ENCODE measurements at regions not wholly inside any gene's neighbourhood (a gene's known extent, or its start where the extent isn't known, plus 50 kb on each side); places are given as distances from the start of the nearest gene placed in this dataset.

DNA sequence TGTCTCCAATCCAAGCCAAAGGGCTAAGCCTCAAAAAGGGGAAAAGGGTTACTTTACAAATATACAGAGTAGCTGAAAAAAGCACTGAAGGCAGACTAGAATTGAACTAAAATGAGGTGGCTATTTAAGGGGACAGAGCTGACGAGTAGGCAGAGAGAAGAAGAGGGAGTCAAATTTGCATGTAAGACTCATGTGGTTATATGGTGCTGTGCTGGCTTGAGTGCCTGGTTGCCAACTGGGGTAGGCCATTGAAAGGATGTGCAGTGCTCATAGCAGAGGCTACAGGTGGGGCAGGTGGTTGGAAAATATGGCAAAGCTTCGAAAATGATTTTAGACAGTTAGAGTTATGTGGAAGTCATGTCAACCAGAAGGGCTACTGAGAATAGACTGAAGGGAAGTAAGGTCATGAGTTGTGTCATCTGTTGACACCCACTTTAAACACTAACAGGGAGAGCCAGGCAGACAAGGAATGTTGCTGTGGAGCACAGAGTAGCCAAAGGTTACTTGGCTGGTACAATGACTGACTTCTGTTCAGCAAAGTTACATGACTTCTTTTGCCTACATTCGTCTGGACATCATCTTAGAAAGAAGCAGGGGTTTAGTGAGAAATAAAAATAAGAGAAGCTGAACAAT lies 1210.4 kb downstream of the ADGRL3 start:
- no peak for DNase-seq

DNA sequence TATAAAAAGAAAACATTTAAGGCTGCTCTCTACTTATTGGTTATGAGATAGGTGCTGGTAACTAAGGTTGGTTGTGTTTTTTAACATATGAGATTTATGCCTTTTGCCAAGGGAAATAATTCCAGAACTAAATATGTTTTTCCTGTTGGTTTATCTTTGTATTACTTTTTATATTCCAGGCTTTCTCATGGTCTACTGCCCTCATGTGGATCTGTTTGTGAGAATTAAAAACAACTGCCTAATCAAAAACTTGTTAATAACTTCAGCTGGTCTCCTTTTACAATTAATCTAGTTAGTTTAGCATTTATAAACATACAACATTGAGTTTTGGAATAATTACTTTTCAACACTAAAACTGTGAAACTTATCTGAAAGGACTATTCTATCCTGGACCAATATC lies 1208.3 kb downstream of the ADGRL3 start:
- no peak for DNase-seq

GRCh38 chr4:62407534-62407933 lies 1207.4 kb downstream of the ADGRL3 start:
- no peak for DNase-seq

DNA sequence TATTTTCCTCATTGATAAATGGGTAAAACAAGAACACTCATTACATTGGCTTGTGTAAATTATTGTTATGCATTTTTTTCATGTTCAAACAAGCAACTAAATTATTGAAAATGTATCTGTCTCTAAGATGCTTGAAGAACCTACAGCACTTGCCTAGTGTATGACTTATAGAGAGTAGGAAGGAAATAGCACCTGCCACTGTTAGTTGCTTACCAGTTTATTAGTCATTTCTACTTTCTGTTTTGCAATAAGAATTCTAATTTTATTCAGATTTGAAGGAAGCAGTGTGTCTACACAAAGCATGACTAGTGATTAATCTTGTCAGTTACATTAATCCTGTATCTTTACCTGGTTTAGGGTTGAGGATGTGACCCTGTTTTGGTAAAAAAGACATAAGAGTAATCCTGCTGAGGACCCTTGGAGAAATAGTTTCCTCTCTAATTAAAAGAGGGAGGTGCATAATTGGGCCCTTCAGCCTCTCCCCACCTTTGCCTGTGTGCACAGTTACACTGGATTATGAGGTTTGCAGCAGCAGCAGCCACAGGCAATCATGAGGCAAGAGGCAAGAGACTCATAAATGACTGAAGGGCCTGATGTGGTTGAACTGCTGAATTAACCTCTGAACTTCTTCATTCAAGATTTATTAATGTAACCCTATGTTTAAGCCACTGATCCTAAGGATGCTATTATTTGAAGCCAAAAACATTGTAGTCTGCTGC lies 1202.1 kb downstream of the ADGRL3 start:
- no peak for DNase-seq

GRCh38 chr4:62399242-62399641 lies 1199.1 kb downstream of the ADGRL3 start:
- no peak for DNase-seq

GRCh38 chr4:62398318-62398717 lies 1198.2 kb downstream of the ADGRL3 start:
- no peak for DNase-seq

GRCh38 chr4:62394766-62395165 lies 1194.6 kb downstream of the ADGRL3 start:
- DNase-seq, result no peak

- DNase-seq, result no peak
Observed at GRCh38 chr4:62387808-62388207, 1187.7 kb downstream of the ADGRL3 start.

DNA sequence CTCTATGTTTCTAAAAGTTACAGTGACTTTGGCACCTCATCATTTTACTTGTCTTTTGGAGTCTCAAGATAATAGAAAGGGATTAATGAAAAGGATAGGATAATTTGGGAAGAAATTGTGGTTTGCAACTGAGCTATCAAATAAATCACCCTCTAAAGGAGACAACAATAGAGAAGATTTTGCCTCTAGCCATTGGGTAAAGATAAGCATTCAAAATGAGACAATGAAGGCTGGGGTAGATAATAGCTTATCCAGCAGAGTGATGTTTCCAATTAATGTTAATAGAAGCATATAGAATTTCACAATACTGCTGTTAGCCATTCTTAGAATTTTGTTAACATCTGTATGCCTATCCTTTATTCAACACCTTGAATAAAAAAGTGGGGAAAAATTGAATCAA lies 1177.6 kb downstream of the ADGRL3 start:
- DNase-seq, result no peak

DNA sequence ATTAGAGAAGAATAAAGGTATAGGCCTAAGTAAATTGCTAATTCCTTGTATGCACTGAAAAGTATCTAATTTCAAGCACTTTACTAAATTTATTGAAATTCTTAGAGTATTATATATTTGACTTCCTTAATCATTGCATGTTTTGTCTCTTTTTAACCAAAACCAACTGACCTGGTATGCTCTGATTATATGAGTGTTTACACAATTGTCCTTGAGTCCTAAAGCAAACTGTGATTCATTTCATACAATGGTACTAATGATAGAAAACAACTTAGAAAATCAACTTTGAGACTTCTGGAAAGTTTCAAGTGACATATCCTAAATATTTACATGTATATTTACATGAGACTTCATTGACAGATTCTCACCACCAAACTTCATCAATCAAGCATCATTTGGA lies 1177.1 kb downstream of the ADGRL3 start:
- DNase-seq, result no peak

DNA sequence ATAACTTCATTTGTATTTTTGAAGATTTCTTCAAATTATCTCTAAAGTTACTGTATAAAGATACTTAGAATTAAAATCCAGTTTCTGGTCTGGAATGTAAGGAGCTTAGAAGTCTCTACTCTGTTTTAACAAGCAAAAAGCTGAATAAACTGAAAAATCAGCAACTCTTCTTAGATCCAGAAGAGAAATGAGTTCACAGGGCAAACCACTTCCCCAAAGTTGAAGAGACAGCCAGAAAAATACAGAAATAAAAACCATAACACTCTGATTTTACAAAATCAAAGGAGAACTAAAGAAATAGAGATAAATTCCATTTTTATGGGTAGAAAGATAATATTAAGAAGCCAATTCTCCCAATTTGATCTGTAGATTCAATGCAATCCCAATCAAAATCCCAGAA lies 1166.8 kb downstream of the ADGRL3 start:
- no peak for DNase-seq

- DNase-seq, result no peak
Observed at GRCh38 chr4:62360156-62360545, 1160.0 kb downstream of the ADGRL3 start.

DNA sequence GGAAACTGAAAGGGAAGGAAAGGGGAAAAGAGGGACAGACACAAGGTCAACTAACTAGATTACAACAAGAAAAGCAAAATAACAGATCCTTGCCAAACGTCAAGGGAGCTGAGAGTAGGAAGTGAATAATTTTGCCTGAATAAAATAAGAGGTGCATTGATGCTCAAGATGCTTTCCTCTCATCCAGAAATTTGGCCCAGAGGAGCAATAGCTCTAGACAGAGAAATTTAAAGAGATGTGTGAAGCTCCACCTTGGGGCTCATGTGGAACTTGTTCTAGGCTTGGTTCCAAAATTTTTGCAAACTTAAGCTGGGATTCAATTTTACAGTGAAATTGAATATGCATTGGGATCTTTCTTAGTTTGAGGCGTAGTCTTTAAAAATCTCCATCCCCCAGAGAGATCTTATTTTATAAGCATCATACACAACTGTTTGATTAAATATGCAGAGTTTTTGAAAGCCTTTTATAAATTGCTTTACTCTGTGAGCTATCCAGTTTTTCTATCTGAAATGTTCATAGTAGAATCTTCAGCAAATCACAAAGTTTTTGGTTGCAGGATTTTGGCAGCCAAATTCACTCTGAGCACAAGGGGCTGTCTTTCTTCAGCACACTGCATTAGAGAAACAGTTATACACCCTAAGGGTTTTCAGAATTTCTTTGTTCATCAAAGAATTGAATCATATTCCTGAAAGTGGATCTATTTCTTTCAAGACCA lies 1159.5 kb downstream of the ADGRL3 start:
- no peak for DNase-seq

- DNase-seq, result no peak
Observed at GRCh38 chr4:62344915-62345314, 1144.8 kb downstream of the ADGRL3 start.

- DNase-seq, result no peak
Observed at GRCh38 chr4:62344474-62344873, 1144.3 kb downstream of the ADGRL3 start.

GRCh38 chr4:62342346-62342745 lies 1142.2 kb downstream of the ADGRL3 start:
- no peak for DNase-seq

DNA sequence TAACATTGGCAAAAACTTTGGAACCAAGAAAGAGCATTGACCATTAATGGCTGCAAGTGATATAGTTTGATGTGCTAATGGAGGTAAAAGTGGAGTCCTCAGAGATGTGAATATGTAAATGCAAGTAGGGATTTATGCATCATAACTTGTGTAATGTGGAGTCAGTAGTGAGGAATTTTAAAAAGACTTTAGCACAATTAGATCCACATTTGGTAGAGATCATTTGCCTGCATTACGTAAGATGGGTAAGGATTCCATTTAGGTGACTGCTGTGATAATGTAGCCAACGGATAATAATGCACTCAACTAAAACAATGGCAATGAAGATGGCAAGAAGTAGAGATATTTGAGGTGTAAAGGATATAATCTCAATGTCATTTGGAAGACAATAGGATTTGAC lies 1128.4 kb downstream of the ADGRL3 start:
- no peak for DNase-seq

DNA sequence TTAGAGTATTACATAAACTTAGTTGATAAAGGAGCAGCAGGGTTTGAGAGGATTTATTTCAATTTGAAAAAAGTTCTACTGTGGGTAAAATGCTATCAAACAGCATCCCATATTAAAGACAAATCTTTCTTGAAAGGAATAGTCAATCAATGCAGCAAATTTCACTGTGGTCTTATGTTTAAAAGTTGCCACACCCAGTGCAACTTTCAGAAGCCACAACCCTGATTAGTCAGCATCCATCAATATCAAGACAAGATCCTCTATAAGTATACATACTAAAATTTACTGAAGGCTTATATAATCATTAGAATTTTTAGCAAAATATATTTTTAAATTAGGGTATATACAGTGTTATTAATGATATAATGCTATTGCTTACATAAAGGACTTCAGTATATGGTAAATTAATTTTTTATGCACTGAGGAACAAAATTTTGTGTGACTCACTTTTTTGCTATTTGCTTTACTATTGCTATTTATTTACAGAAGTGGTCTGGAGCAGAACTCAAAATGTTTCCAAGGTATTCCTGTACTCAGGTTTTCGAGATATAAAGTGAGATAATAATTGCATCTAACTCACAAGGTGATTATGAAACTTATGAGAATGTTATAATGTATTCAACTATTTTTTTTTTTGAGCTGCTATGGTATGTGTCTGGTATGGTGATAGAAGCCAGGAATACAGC lies 1127.6 kb downstream of the ADGRL3 start:
- DNase-seq, result no peak

DNA sequence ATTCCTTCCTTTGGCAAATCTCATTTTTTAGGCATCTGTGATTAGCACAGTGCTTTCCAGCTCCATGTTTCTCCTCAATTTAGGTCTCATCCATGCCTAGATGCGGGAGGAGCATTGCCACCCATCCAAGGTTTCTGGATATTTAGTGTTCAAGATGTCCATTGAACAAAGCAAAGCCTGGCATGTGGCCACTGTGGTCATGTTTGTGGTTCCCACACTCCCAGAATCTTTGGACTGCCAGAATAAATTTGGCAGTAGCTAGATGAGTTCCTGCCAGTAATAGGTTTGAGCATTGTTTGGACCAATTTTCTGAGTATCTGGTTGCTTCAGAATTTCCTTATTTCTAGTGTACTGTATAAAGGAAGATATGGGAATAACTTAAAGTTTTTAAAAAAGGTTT lies 1124.1 kb downstream of the ADGRL3 start:
- no peak for DNase-seq

- no peak for DNase-seq
Observed at GRCh38 chr4:62320612-62321011, 1120.5 kb downstream of the ADGRL3 start.

DNA sequence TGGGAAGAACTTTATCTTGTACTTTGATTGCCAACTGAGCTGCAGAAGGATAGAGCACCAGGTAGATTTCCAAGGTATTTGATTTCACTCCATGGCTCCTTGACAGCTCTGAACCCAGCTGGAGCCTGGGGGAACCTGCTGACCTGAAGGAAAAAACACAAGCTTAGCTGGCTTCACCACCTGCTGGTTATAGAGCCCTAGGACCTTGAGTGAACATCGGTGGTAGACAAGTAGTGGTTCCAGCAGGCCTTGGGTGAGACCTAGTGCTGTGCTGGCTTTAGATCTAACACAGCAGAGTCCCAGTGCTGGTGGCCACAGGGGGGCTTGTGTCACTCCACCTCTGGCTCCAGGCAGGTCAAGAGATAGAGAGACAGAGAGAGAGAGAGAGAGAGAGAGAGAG lies 1102.6 kb downstream of the ADGRL3 start:
- DNase-seq, result no peak

DNA sequence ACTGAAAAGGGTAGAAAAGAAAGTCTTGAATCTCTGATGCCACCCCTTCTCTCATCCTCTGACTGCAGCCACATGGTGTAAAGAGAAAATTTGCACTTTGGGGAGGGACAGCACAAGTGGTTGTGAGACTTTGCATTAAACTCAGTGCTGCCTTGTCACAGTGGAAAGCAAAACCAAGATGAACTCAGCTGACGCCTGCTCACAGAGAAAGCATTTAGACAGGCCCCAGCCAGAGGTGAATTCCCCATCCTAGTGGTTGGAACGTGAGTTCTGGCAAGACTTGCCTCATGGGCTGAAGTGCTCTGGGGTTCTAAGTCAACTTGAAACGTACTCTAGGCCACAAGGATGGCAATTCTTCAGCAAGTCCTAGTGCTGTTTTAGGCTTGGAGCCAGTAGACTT lies 1101.4 kb downstream of the ADGRL3 start:
- DNase-seq, result no peak

- no peak for DNase-seq
Observed at GRCh38 chr4:62293551-62293950, 1093.4 kb downstream of the ADGRL3 start.

GRCh38 chr4:62292911-62293310 lies 1092.8 kb downstream of the ADGRL3 start:
- DNase-seq, result no peak
